ENCODE measurements at regions not wholly inside any gene's neighbourhood (a gene's known extent, or its start where the extent isn't known, plus 50 kb on each side); places are given as distances from the start of the nearest gene placed in this dataset.

DNA sequence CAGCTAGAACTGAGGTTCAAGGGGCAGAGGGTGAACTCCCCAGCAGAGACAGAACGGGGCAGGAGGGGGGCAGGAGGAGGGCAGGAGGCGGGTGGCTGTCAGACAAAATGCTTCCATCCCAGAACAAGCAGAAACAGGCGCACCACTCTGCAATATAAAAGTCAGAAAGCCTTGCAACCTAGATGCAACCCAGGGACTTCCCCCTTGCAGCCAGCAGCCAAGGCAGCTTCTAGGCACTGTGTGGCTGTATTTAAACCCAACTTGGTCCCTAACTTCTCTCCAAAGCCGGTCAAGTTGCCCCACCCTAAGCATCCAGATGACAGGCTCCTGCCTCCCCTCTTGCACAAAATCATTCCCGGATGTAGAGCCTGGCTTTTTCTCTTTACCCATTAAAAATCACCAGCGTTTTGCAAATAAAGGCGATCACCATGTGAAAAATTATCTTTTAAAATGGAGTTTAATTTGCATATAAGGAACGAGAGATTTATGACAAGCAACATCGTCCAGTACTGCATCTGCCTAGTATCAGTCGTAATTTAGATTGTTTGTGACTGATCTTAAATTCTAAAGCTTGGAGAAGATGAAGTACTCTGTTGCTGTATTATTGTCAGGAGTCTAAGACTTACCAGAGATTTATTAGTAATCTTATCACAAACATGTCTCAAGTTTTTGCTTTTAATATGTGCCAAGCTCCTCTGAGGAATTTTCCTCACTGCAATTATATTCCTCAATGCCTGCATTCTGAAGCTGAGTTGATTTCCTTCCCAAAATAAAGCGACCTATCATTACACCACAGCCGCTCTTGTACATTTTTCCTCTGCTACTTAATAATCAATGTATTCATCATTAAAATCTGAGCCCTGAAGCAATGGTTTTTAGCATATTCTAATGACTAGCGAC, 307.1 kb upstream of the ZNF507 start:
- no peak for TF ChIP-seq POLR2A (IDR thresholded peaks at IDR 0.05; ENCODE audit: low read depth, low read length)
- TF ChIP-seq, protein P1, sequence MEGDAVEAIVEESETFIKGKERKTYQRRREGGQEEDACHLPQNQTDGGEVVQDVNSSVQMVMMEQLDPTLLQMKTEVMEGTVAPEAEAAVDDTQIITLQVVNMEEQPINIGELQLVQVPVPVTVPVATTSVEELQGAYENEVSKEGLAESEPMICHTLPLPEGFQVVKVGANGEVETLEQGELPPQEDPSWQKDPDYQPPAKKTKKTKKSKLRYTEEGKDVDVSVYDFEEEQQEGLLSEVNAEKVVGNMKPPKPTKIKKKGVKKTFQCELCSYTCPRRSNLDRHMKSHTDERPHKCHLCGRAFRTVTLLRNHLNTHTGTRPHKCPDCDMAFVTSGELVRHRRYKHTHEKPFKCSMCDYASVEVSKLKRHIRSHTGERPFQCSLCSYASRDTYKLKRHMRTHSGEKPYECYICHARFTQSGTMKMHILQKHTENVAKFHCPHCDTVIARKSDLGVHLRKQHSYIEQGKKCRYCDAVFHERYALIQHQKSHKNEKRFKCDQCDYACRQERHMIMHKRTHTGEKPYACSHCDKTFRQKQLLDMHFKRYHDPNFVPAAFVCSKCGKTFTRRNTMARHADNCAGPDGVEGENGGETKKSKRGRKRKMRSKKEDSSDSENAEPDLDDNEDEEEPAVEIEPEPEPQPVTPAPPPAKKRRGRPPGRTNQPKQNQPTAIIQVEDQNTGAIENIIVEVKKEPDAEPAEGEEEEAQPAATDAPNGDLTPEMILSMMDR (conservative IDR thresholded peaks at IDR 0.05; ENCODE audit: low read depth, low read length) = no peak
- no peak for TF ChIP-seq MAZ (IDR thresholded peaks at IDR 0.05; ENCODE audit: borderline replicate concordance, low read depth, low read length)
- TF ChIP-seq RFX5 (IDR thresholded peaks at IDR 0.05; ENCODE audit: low read depth, low read length) = no peak
- TF ChIP-seq RCOR1 (IDR thresholded peaks at IDR 0.05; ENCODE audit: insufficient replicate concordance, low read length) = no peak
- TF ChIP-seq, protein P2, sequence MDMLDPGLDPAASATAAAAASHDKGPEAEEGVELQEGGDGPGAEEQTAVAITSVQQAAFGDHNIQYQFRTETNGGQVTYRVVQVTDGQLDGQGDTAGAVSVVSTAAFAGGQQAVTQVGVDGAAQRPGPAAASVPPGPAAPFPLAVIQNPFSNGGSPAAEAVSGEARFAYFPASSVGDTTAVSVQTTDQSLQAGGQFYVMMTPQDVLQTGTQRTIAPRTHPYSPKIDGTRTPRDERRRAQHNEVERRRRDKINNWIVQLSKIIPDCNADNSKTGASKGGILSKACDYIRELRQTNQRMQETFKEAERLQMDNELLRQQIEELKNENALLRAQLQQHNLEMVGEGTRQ (IDR thresholded peaks at IDR 0.05; ENCODE audit: low read depth, low read length) = no peak
- TF ChIP-seq NFE2L2 (IDR thresholded peaks at IDR 0.05; ENCODE audit: low read depth, low read length) = no peak
- TF ChIP-seq BHLHE40 (IDR thresholded peaks at IDR 0.05; ENCODE audit: low read depth, low read length) = no peak
- no peak for TF ChIP-seq RAD21 (IDR thresholded peaks at IDR 0.05; ENCODE audit: low read length)

Measured in IMR-90 (cell line).